H1 (cell line): ENCODE measurements at regions not wholly inside any gene's neighbourhood (a gene's known extent, or its start where the extent isn't known, plus 50 kb on each side); places are given as distances from the start of the nearest gene placed in this dataset.

Experiments
- CTCF ChIA-PET: fragments of 300-600 bp; sonication (Branson Sonifier 250); formaldehyde crosslinking; loops from one replicate; lab custom pipeline; 2021; ENCODE audit not compliant: partially characterized antibody; lab: Charles Lee
- POLR2A ChIA-PET: fragments of 300-600 bp; sonication (Branson Sonifier 250); formaldehyde crosslinking; loops from one replicate; lab custom pipeline; 2021; ENCODE audit warnings: inconsistent platforms; ENCODE audit not compliant: partially characterized antibody; lab: Charles Lee
- DNase-seq, 2 experiments: peaks; one replicate each; pipeline versions ENCODE4 v3.0.0 to v3.0.0-alpha.2; 2010 to 2022; ENCODE audit warnings: low spot score in 2 of 2, low read depth in 1 of 2, mixed read lengths in 1 of 2
- FAIRE-seq: peaks from 2 replicates; lab custom pipeline; 2011; peaks lifted over from hg19 to GRCh38; lab: Jason Lieb, UNC
- H2AFZ ChIP-seq: 2 replicates; pipeline ENCODE4 v1.8.1; 2012; ENCODE audit warnings: low read length, inconsistent platforms
- H2AK5ac ChIP-seq: 2 replicates; pipeline ENCODE4 v1.6.1; 2013; ENCODE audit warnings: low read depth, low read length
- H2BK120ac ChIP-seq: replicated peaks from 2 replicates; pipeline ENCODE3; 2013; ENCODE audit warnings: low read depth, low read length, inconsistent platforms
- H2BK12ac ChIP-seq: 2 replicates; pipeline ENCODE4 v1.6.1; 2013; ENCODE audit warnings: low read depth, low read length
- H2BK15ac ChIP-seq: 2 replicates; pipeline ENCODE4 v1.6.1; 2013; ENCODE audit warnings: low read length
- H2BK20ac ChIP-seq: 2 replicates; pipeline ENCODE4 v1.6.1; 2013; ENCODE audit warnings: low read length
- H2BK5ac ChIP-seq: 2 replicates; pipeline ENCODE4 v1.6.1; 2013; ENCODE audit warnings: low read depth, low read length
- H3K14ac ChIP-seq: 2 replicates; pipeline ENCODE4 v1.6.1; 2013; ENCODE audit warnings: inconsistent platforms; ENCODE audit not compliant: insufficient read length
- H3K18ac ChIP-seq: 2 replicates; pipeline ENCODE4 v1.6.1; 2013; ENCODE audit warnings: low read length; ENCODE audit errors: extremely low read depth
- H3K23ac ChIP-seq: 2 replicates; pipeline ENCODE4 v1.6.1; 2013; ENCODE audit warnings: inconsistent platforms; ENCODE audit not compliant: insufficient read length
- H3K23me2 ChIP-seq: 2 replicates; pipeline ENCODE4 v1.6.1; 2013; ENCODE audit warnings: low read depth, low read length
- H3K27ac ChIP-seq: 2 replicates; pipeline ENCODE4 v1.6.1; 2011; ENCODE audit warnings: low read depth, low read length, inconsistent platforms
- H3K27me3 ChIP-seq, 4 experiments: replicated peaks in 1 of 4; 1 replicate in 1 of 4; 2 replicates in 3 of 4; pipeline versions ENCODE4 v1.6.1 to v1.8.1; 2011 to 2013; ENCODE audit warnings: low read length in 3 of 4, mild to moderate bottlenecking in 3 of 4, inconsistent platforms in 2 of 4, mixed read lengths in 2 of 4, moderate library complexity in 1 of 4; ENCODE audit not compliant: control insufficient read depth in 3 of 4, insufficient read depth in 3 of 4; ENCODE audit errors: extremely low read depth in 1 of 4
- H3K36me3 ChIP-seq, 4 experiments: 2 replicates each; pipeline versions ENCODE4 v1.6.1 to v1.8.1; 2011 to 2013; ENCODE audit warnings: mild to moderate bottlenecking in 4 of 4, low read length in 3 of 4, moderate library complexity in 2 of 4, control low read depth in 1 of 4, inconsistent platforms in 1 of 4; ENCODE audit not compliant: insufficient read depth in 4 of 4, control insufficient read depth in 2 of 4
- H3K4ac ChIP-seq: replicated peaks from 2 replicates; pipeline ENCODE3; 2013; ENCODE audit warnings: low read length, low read depth, mixed read lengths, inconsistent platforms; ENCODE audit not compliant: insufficient read length
- H3K4me1 ChIP-seq, 4 experiments: replicated peaks in 1 of 4; 1 replicate in 1 of 4; 2 replicates in 3 of 4; pipeline versions ENCODE4 v1.6.1 to v1.8.1; 2011 to 2013; ENCODE audit warnings: low read length in 3 of 4, inconsistent platforms in 2 of 4, mixed read lengths in 1 of 4; ENCODE audit not compliant: insufficient read depth in 4 of 4, control insufficient read depth in 3 of 4
- H3K4me2 ChIP-seq, 2 experiments: 2 replicates each; pipeline versions ENCODE4 v1.6.1 to v1.8.1; 2011 to 2013; ENCODE audit warnings: low read depth in 2 of 2, low read length in 2 of 2, control low read depth in 1 of 2, inconsistent platforms in 1 of 2, mild to moderate bottlenecking in 1 of 2; ENCODE audit not compliant: insufficient read depth in 1 of 2
- H3K4me3 ChIP-seq, 4 experiments: fragments of 200-600, 300-600 bp in 1 of 4; sonication (generic), shearing (Covaris generic), sonication (Bioruptor Twin) in 1 of 4; 2 replicates each; pipeline versions ENCODE4 v1.5.1 to v1.8.1; 2011 to 2016; ENCODE audit warnings: low read length in 4 of 4, low read depth in 3 of 4, control low read depth in 2 of 4, inconsistent platforms in 2 of 4, mild to moderate bottlenecking in 2 of 4, mixed read lengths in 1 of 4, moderate library complexity in 1 of 4; ENCODE audit not compliant: insufficient read depth in 2 of 4; ENCODE audit errors: extremely low read depth in 1 of 4
- H3K56ac ChIP-seq: replicated peaks from 2 replicates; pipeline ENCODE3; 2013; ENCODE audit warnings: low read depth, mild to moderate bottlenecking, mixed read lengths, low read length, inconsistent platforms; ENCODE audit not compliant: insufficient read length
- H3K79me1 ChIP-seq: 2 replicates; pipeline ENCODE4 v1.6.1; 2013; ENCODE audit warnings: low read depth, low read length, control low read depth
- H3K79me2 ChIP-seq, 2 experiments: 2 replicates each; pipeline versions ENCODE4 v1.6.1 to v1.8.1; 2012 to 2013; ENCODE audit warnings: low read length in 2 of 2, mild to moderate bottlenecking in 2 of 2, inconsistent platforms in 1 of 2; ENCODE audit not compliant: insufficient read depth in 2 of 2, control insufficient read depth in 1 of 2
- H3K9ac ChIP-seq, 4 experiments: replicated peaks in 1 of 4; 1 replicate in 1 of 4; 2 replicates in 3 of 4; pipeline versions ENCODE4 v1.6.1 to v1.8.1; 2011 to 2013; ENCODE audit warnings: low read depth in 3 of 4, low read length in 3 of 4, control low read depth in 2 of 4, mild to moderate bottlenecking in 2 of 4, moderate library complexity in 2 of 4, inconsistent platforms in 1 of 4; ENCODE audit errors: extremely low read depth in 1 of 4
- H3K9me3 ChIP-seq, 2 experiments: 2 replicates each; pipeline versions ENCODE4 v1.6.1 to v1.8.1; 2012 to 2013; ENCODE audit warnings: mild to moderate bottlenecking in 2 of 2, moderate library complexity in 2 of 2, control low read depth in 1 of 2, inconsistent platforms in 1 of 2, low read depth in 1 of 2, low read length in 1 of 2, mixed read lengths in 1 of 2; ENCODE audit not compliant: insufficient read depth in 2 of 2
- H4K20me1 ChIP-seq, 2 experiments: replicated peaks in 1 of 2; 2 replicates each; pipeline versions ENCODE3 to v1.8.1; 2011 to 2013; ENCODE audit warnings: inconsistent platforms in 2 of 2, low read length in 2 of 2, mild to moderate bottlenecking in 1 of 2; ENCODE audit not compliant: insufficient read depth in 2 of 2, control insufficient read depth in 1 of 2
- H4K5ac ChIP-seq: 2 replicates; pipeline ENCODE4 v1.6.1; 2013; ENCODE audit warnings: low read length, low read depth, mixed read lengths, inconsistent platforms; ENCODE audit not compliant: insufficient read length
- H4K8ac ChIP-seq: 2 replicates; pipeline ENCODE4 v1.8.0; 2013; ENCODE audit warnings: mild to moderate bottlenecking, moderate library complexity, low read length, inconsistent platforms; ENCODE audit not compliant: insufficient read depth; ENCODE audit errors: extremely low read depth
- H4K91ac ChIP-seq: replicated peaks from 2 replicates; pipeline ENCODE3; 2013; ENCODE audit warnings: low read length, mixed read lengths, inconsistent platforms; ENCODE audit not compliant: insufficient read length
- CHD1 ChIP-seq: IDR thresholded peaks from 2 replicates; pipeline ENCODE4 v1.6.1; 2012; ENCODE audit warnings: low read depth, low read length, improper control_type of control experiment
- EZH2 ChIP-seq: fragments of 200-600 bp; sonication (generic); IDR thresholded peaks from 2 replicates; pipeline ENCODE4 v1.7.1; 2012; ENCODE audit warnings: low read depth, mild to moderate bottlenecking, moderate library complexity, low read length, inconsistent platforms; ENCODE audit not compliant: severe bottlenecking
- GTF2F1 ChIP-seq: IDR thresholded peaks from 2 replicates; pipeline ENCODE4 v1.6.1; 2012; ENCODE audit warnings: low read depth, low read length, improper control_type of control experiment, borderline replicate concordance
- KDM1A ChIP-seq: fragments of 200-600, 300-600 bp; sonication (generic); IDR thresholded peaks from 2 replicates; pipeline ENCODE4 v1.7.1; 2016; ENCODE audit warnings: mild to moderate bottlenecking, low read length, borderline replicate concordance
- KDM5A ChIP-seq: fragments of 200-600 bp; IDR thresholded peaks from 2 replicates; pipeline ENCODE4 v1.7.1; 2012; ENCODE audit warnings: mild to moderate bottlenecking, low read length, inconsistent platforms, mixed read lengths
- RNF2 ChIP-seq: fragments of 200-900, 300-1000 bp; sonication (generic); IDR thresholded peaks from 2 replicates; pipeline ENCODE4 v1.7.1; 2016; ENCODE audit warnings: borderline replicate concordance, low read depth, mild to moderate bottlenecking, antibody characterized with exemption, low read length; ENCODE audit not compliant: poor library complexity, severe bottlenecking; ENCODE audit errors: missing control alignments
- RXRA ChIP-seq: IDR thresholded peaks from 2 replicates; pipeline ENCODE4 v1.6.1; 2011; ENCODE audit warnings: low read depth, mild to moderate bottlenecking, low read length, moderate library complexity; ENCODE audit not compliant: insufficient read depth
- TBP ChIP-seq: IDR thresholded peaks from 2 replicates; pipeline ENCODE4 v1.6.1; 2011; ENCODE audit warnings: low read depth, low read length, improper control_type of control experiment
- WGBS, 2 experiments: shearing (Covaris generic) in 1 of 2; methylation state at CpG; one replicate each; pipeline versions ENCODE4 v1.1.6 to v1.1.7; 2013 to 2015; ENCODE audit warnings: low lambda C conversion rate in 2 of 2, mixed read lengths in 2 of 2, inconsistent platforms in 1 of 2, low coverage in 1 of 2, missing lambda C conversion rate in 1 of 2; ENCODE audit not compliant: insufficient replicate concordance in 2 of 2, insufficient coverage in 1 of 2, insufficient read length in 1 of 2; ENCODE audit errors: extremely low coverage in 1 of 2, missing lambda C conversion rate in 1 of 2; 5-methylcytosine and 5-hydroxymethylcytosine counted together
- TF ChIP-seq, protein P1 (sequence below), 3 experiments: IDR thresholded peaks; 1 replicate in 2 of 3; 2 replicates in 1 of 3; pipeline versions ENCODE4 v1.5.1 to v1.6.1; 2011; ENCODE audit warnings: low read length in 3 of 3, mild to moderate bottlenecking in 3 of 3, inconsistent platforms in 2 of 3, low read depth in 1 of 3, moderate library complexity in 1 of 3; ENCODE audit not compliant: insufficient read depth in 1 of 3; ENCODE audit errors: control extremely low read depth in 1 of 3

DNA sequence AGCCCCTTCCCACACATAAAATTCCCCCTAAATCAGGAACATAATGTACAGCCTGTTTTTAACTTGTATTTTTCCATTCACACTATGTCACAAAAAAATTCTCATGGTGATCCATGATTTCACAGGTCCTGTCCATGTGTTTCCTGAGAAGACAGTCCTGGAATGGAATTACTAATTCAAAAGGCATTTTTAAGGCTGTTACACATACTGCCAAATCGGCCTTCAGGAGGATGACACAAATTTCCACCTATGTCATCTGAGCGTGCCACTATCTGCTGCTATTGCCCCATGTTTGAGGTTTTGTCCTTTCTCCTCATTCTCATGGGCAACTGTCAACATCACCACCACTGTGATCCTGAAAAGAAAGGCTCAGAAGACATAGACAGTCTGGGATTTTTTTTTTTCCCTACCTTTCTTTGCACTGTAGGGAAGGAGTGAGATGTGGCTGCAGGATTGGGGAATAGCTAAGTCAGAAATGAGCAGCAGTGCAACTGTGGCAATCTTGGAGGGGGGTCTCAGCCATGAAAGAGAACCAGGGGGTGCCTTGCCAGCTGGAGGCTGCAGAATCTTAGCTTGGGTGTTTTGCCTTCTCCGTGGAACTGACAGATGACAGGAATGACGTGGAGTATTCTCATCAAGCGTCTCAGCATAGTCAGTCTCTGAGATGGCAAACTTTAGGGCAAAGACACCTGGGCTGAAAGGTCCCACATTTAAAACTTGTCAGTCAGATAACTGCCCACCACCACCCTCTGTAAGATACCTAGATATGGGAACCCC is 73.4 kb downstream of the MARCHF4 start:
- no peak overlapping the region for H3K27ac ChIP-seq
- H2AFZ ChIP-seq: no peak overlapping the region
- H3K14ac ChIP-seq: no peak overlapping the region
- no peak overlapping the region for H3K23ac ChIP-seq
- no peaks in the 10 kb centered on the region for H3K36me3 ChIP-seq
- ChIA-PET POLR2A (no interaction called here), CTCF (interaction anchor here (1.5 kb wide), 1 partner anchor 10 kb away, joined by 5 read pairs; no protein-coding TSS in a partner anchor)
- H4K20me1 ChIP-seq: no peaks in the 10 kb centered on the region
- H2BK5ac ChIP-seq: no peak overlapping the region
- no peak overlapping the region for H3K4me3 ChIP-seq
- no peak overlapping the region for H3K18ac ChIP-seq
- DNase-seq (no peak), FAIRE-seq (no peak)
- H4K5ac ChIP-seq: no peak overlapping the region
- no peak overlapping the region for H3K4ac ChIP-seq
- no peak overlapping the region for H2BK120ac ChIP-seq
- H2BK20ac ChIP-seq: no peak overlapping the region
- H3K9ac ChIP-seq: 0 out of 7 replicates have a peak overlapping the region, but pooled peaks of 1 of the 4 experiments have one; percentile 11
- H3K79me1 ChIP-seq: no peaks in the 10 kb centered on the region
- no peak overlapping the region for H3K4me2 ChIP-seq
- peaks cover 0 to 16% (median 10%) of the 10 kb centered on the region in 4 experiments; a peak in 5 of 7 replicates for H3K4me1 ChIP-seq
- no peaks in the 10 kb centered on the region for H3K23me2 ChIP-seq
- no peak overlapping the region for H4K8ac ChIP-seq
- 79% methylated on average over 5 of the region's 5 CpGs; no CpG with 5 or more reads in 1 of the 2 experiments for WGBS, 2 experiments
- H2BK15ac ChIP-seq: no peak overlapping the region
- no peak overlapping the region for H3K56ac ChIP-seq
- no peaks in the 10 kb centered on the region for H3K79me2 ChIP-seq
- H4K91ac ChIP-seq: no peak overlapping the region
- H3K9me3 ChIP-seq: no peaks in the 10 kb centered on the region
- H2AK5ac ChIP-seq: no peak overlapping the region
- 0 out of 7 replicates have a peak, but pooled peaks cover 0 to 3% (median 0%) of the 10 kb centered on the region in 4 experiments for H3K27me3 ChIP-seq
- no peak overlapping the region for H2BK12ac ChIP-seq
- TF ChIP-seq RXRA: no peak
- no peak for TF ChIP-seq CHD1
- no peak for TF ChIP-seq TBP
- TF ChIP-seq RNF2: no peak
- TF ChIP-seq, protein P1, sequence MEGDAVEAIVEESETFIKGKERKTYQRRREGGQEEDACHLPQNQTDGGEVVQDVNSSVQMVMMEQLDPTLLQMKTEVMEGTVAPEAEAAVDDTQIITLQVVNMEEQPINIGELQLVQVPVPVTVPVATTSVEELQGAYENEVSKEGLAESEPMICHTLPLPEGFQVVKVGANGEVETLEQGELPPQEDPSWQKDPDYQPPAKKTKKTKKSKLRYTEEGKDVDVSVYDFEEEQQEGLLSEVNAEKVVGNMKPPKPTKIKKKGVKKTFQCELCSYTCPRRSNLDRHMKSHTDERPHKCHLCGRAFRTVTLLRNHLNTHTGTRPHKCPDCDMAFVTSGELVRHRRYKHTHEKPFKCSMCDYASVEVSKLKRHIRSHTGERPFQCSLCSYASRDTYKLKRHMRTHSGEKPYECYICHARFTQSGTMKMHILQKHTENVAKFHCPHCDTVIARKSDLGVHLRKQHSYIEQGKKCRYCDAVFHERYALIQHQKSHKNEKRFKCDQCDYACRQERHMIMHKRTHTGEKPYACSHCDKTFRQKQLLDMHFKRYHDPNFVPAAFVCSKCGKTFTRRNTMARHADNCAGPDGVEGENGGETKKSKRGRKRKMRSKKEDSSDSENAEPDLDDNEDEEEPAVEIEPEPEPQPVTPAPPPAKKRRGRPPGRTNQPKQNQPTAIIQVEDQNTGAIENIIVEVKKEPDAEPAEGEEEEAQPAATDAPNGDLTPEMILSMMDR (IDR thresholded peaks at IDR 0.05; ENCODE audit: control extremely low read depth in 1 of 3, insufficient read depth in 1 of 3, low read depth in 1 of 3, low read length in 3 of 3): no peak
- no peak for TF ChIP-seq KDM5A
- no peak for TF ChIP-seq GTF2F1
- no peak for TF ChIP-seq KDM1A
- TF ChIP-seq EZH2: no peak
